Left ventricle myocardium inferior (tissue), 1 donor: ENCODE measurements at regions not wholly inside any gene's neighbourhood (a gene's known extent, or its start where the extent isn't known, plus 50 kb on each side); places are given as distances from the start of the nearest gene placed in this dataset.

ENCODE experiments used
- DNase-seq: peaks from one replicate; pipeline ENCODE4 v3.0.0-alpha.2; 2020
- H3K27ac ChIP-seq: fragments of 200-600 bp; replicated peaks from 2 replicates; pipeline ENCODE4 v1.8.0; 2021
- H3K27me3 ChIP-seq: fragments of 200-600 bp; 2 replicates; pipeline ENCODE4 v1.8.0; 2021; ENCODE audit warnings: low read depth
- H3K36me3 ChIP-seq: fragments of 200-600 bp; 2 replicates; pipeline ENCODE4 v1.8.0; 2021
- H3K4me1 ChIP-seq: fragments of 200-600 bp; 2 replicates; pipeline ENCODE4 v1.8.0; 2021
- H3K4me3 ChIP-seq: fragments of 200-600 bp; 2 replicates; pipeline ENCODE4 v1.8.0; 2021; ENCODE audit warnings: mild to moderate bottlenecking, moderate library complexity
- H3K9me3 ChIP-seq: fragments of 200-600 bp; replicated peaks from 2 replicates; pipeline ENCODE4 v1.8.0; 2021
- CTCF ChIP-seq: fragments of 200-600 bp; IDR thresholded peaks from 2 replicates; pipeline ENCODE4 v1.8.0; 2021; ENCODE audit warnings: antibody characterized with exemption, mild to moderate bottlenecking, borderline replicate concordance
- intact Hi-C: fragments of 100-400 bp; cut with micrococcal nuclease; formaldehyde crosslinking; loops from one replicate; pipeline ENCODE4 v1.11.0; 2022
- donor health status: DM: no; HTN: yes; CAD: no; lungs with severe emphysema.

GRCh38 chr20:22838001-22838400 is 197.1 kb upstream of the SSTR4 start:
- intact Hi-C loops: no loop called here
- Histone ChIP-seq H3K4me1 (no peaks in the 10 kb centered on the region), H3K27ac (no peak overlapping the region), H3K27me3 (peaks cover 5% of the 10 kb centered on the region), H3K36me3 (no peaks in the 10 kb centered on the region), H3K9me3 (no peaks in the 10 kb centered on the region), H3K4me3 (no peak overlapping the region)
- TF ChIP-seq CTCF: no peak
- DNase-seq: no peak

DNA sequence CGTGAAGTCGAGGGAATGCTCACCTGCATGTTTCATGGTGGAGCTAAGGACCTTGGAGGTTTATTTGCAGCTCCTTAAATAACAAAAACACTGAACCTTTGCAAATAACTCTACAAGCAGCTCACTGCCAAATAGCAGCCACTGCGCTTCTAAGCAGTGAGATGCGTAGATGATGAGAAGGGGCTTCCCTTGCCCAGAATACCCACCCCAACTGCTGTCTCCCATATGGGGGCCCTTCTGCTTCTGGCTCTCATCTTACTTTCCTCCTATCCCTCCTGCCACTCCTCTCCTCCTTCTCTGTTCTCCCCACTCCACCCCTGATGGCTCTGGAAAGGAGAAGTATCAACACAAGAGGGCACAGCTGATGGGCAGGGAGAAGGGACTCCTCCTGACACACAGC is 193.3 kb upstream of the SSTR4 start:
- no peak overlapping the region for H3K4me3 ChIP-seq
- intact Hi-C loops: no loop called here

GRCh38 chr20:22842793-22843192 is 192.3 kb upstream of the SSTR4 start:
- intact Hi-C loops: no loop called here
- no peaks in the 10 kb centered on the region for H3K4me1 ChIP-seq
- TF ChIP-seq CTCF: no peak
- H3K4me3 ChIP-seq: no peak overlapping the region
- H3K36me3 ChIP-seq: no peaks in the 10 kb centered on the region
- peaks cover 29% of the 10 kb centered on the region for H3K27me3 ChIP-seq
- no peak for DNase-seq
- H3K9me3 ChIP-seq: peaks cover 8% of the 10 kb centered on the region
- H3K27ac ChIP-seq: no peak overlapping the region

More for the DNA sequence above, 193.3 kb upstream of the SSTR4 start:
- Histone ChIP-seq H3K27me3 (peaks cover 29% of the 10 kb centered on the region), H3K4me1 (no peaks in the 10 kb centered on the region), H3K36me3 (no peaks in the 10 kb centered on the region), H3K27ac (no peak overlapping the region), H3K9me3 (no peaks in the 10 kb centered on the region)
- DNase-seq: no peak
- no peak for TF ChIP-seq CTCF

DNA sequence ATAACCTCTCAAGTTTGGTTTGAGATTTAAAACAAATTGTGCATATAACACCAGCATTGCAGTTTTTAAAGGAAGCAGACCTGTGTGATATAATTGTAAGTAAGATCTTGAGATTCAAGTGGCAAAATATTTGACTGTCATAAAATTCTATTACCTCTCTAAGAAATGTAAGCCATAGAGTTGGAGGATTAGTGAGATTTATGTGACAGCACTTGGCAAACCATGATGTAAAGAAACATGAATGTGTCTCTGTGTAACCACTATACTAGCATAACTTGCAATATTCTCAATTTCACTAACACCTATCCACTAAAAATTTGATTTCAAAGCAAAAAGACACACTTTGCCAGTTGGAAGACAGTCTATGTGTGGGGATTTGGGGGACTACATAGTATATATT is 190.2 kb upstream of the SSTR4 start:
- no peak for TF ChIP-seq CTCF
- intact Hi-C loops: no loop called here
- H3K4me1 ChIP-seq: no peaks in the 10 kb centered on the region
- DNase-seq: no peak
- peaks cover 16% of the 10 kb centered on the region for H3K9me3 ChIP-seq
- H3K27ac ChIP-seq: no peak overlapping the region
- H3K36me3 ChIP-seq: no peaks in the 10 kb centered on the region
- peaks cover 29% of the 10 kb centered on the region for H3K27me3 ChIP-seq
- H3K4me3 ChIP-seq: no peak overlapping the region

- no peak overlapping the region for H3K27ac ChIP-seq
- DNase-seq: no peak
- intact Hi-C loops: no loop called here
- no peak overlapping the region for H3K4me3 ChIP-seq
- TF ChIP-seq CTCF: no peak
- peaks cover 35% of the 10 kb centered on the region for H3K27me3 ChIP-seq
- H3K9me3 ChIP-seq: peaks cover 16% of the 10 kb centered on the region
- H3K36me3 ChIP-seq: no peaks in the 10 kb centered on the region
- no peaks in the 10 kb centered on the region for H3K4me1 ChIP-seq
Observed at GRCh38 chr20:22846863-22847262, 188.2 kb upstream of the SSTR4 start.

GRCh38 chr20:22848364-22848763 is 186.7 kb upstream of the SSTR4 start:
- intact Hi-C loops: no loop called here
- TF ChIP-seq CTCF: no peak
- Histone ChIP-seq H3K9me3 (peaks cover 27% of the 10 kb centered on the region), H3K27ac (no peak overlapping the region), H3K36me3 (no peaks in the 10 kb centered on the region), H3K4me1 (no peaks in the 10 kb centered on the region), H3K27me3 (peaks cover 31% of the 10 kb centered on the region), H3K4me3 (no peak overlapping the region)
- DNase-seq: no peak
